ENCODE measurements at regions not wholly inside any gene's neighbourhood (a gene's known extent, or its start where the extent isn't known, plus 50 kb on each side); places are given as distances from the start of the nearest gene placed in this dataset.

- FAIRE-seq (no peak), DNase-seq (ENCODE audit: insufficient read length, low spot score) (no peak)
- TF ChIP-seq CTCF (IDR thresholded peaks at IDR 0.05; ENCODE audit: insufficient read depth, missing control alignments) = no peak
Observed at GRCh38 chr15:37638691-37639090, 295.7 kb upstream of the TMCO5A start.

GRCh38 chr15:37652646-37653417 lies 281.6 kb upstream of the TMCO5A start:
- DNase-seq (ENCODE audit: insufficient read length, low spot score) (no peak), FAIRE-seq (no peak)
- TF ChIP-seq CTCF (IDR thresholded peaks at IDR 0.05; ENCODE audit: insufficient read depth, missing control alignments) = no peak

GRCh38 chr15:37678124-37678523 lies 256.3 kb upstream of the TMCO5A start:
- FAIRE-seq (no peak), DNase-seq (ENCODE audit: insufficient read length, low spot score) (no peak)
- no peak for TF ChIP-seq CTCF (IDR thresholded peaks at IDR 0.05; ENCODE audit: insufficient read depth, missing control alignments)

- TF ChIP-seq CTCF (IDR thresholded peaks at IDR 0.05; ENCODE audit: insufficient read depth, missing control alignments) = no peak
- no peak for FAIRE-seq
- no peak for DNase-seq (ENCODE audit: insufficient read length, low spot score)
Observed at GRCh38 chr15:37679627-37680026, 254.8 kb upstream of the TMCO5A start.

GRCh38 chr15:37682304-37682703 lies 252.1 kb upstream of the TMCO5A start:
- no peak for FAIRE-seq
- peak; percentile 4 for TF ChIP-seq CTCF (IDR thresholded peaks at IDR 0.05; ENCODE audit: insufficient read depth, missing control alignments)
- DNase-seq (ENCODE audit: insufficient read length, low spot score) = no peak

- DNase-seq (ENCODE audit: insufficient read length, low spot score) = no peak
- no peak for FAIRE-seq
- no peak for TF ChIP-seq CTCF (IDR thresholded peaks at IDR 0.05; ENCODE audit: insufficient read depth, missing control alignments)
Observed at GRCh38 chr15:37691911-37692310, 242.5 kb upstream of the TMCO5A start.

- no peak for DNase-seq (ENCODE audit: insufficient read length, low spot score)
- FAIRE-seq = no peak
- TF ChIP-seq CTCF (IDR thresholded peaks at IDR 0.05; ENCODE audit: insufficient read depth, missing control alignments) = no peak
Observed at GRCh38 chr15:37693926-37694325, 240.5 kb upstream of the TMCO5A start.

Data from D721Med (cell line).